ENCODE measurements at regions not wholly inside any gene's neighbourhood (a gene's known extent, or its start where the extent isn't known, plus 50 kb on each side); places are given as distances from the start of the nearest gene placed in this dataset.

DNA sequence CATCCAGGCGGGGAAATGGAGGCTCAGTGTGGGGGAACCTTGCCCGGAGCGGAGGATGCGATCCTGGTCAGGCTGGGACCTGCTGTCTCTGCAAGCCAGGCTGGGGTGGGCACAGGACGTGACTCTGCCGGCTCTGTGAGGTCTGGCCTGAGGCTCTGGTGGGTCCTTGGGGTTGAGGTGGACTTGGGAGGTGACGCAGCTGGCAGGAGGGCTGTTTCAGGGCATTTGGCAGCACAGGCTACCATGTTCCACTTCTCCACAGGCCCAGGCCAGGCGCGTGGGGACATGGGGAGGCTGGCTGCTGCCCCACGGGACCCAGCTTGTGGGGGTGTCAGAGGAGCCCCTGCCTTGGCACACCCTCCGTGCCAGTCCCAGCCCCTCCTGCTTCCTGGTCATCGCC is 1199.7 kb downstream of the BRD1 start:
- 80% methylated on average over 5 of the region's 12 CpGs for WGBS (ENCODE audit: low lambda C conversion rate)
- Histone ChIP-seq H3K27me3 (ENCODE audit: control insufficient read depth in 1 of 2, insufficient read depth in 2 of 2, low read length in 2 of 2) (peaks cover 0 to under 1% of the 10 kb centered on the region in 2 experiments; a peak in 2 of 5 replicates), H3K79me2 (ENCODE audit: insufficient read depth, low read length) (no peaks in the 10 kb centered on the region), H3K36me3 (replicated peaks in 1 of 2; ENCODE audit: control insufficient read depth in 1 of 2, insufficient read depth in 2 of 2, low read length in 2 of 2) (no peaks in the 10 kb centered on the region), H3K4me2 (ENCODE audit: low read depth, low read length) (no peak overlapping the region), H3K9ac (ENCODE audit: insufficient read depth, low read depth, low read length) (no peak overlapping the region), H3K27ac (ENCODE audit: extremely low read length, insufficient read depth, low read length) (no peak overlapping the region), H3K4me3 (replicated peaks in 1 of 3; ENCODE audit: insufficient read depth in 1 of 3, low read depth in 2 of 3, low read length in 3 of 3) (no peak overlapping the region), H3K4me1 (ENCODE audit: insufficient read depth, low read length) (no peaks in the 10 kb centered on the region), H2AFZ (ENCODE audit: low read length) (no peak overlapping the region), H4K20me1 (ENCODE audit: insufficient read depth, low read length) (peaks cover 2% of the 10 kb centered on the region; the same call in 1 of the 2 replicates), H3K9me3 (ENCODE audit: low read length) (no peaks in the 10 kb centered on the region)
- ATAC-seq = no peak
- no TSS peak for BruUV-seq (replicated peaks)
- in situ Hi-C loops (cut with HindIII; ENCODE audit: extremely low pct_ligation_motif_present, low pct_unique_long_range_greater_than_20kb) (no loop called here), intact Hi-C loops (cut with micrococcal nuclease; ENCODE audit: unreplicated experiment) (no loop called here)
- FAIRE-seq = no peak
- ChIA-PET POLR2A (no interaction called here), CTCF (ENCODE audit: low intra/inter-chr PET ratio, low total read pairs) (no interaction called here)
- TF ChIP-seq, protein P1, sequence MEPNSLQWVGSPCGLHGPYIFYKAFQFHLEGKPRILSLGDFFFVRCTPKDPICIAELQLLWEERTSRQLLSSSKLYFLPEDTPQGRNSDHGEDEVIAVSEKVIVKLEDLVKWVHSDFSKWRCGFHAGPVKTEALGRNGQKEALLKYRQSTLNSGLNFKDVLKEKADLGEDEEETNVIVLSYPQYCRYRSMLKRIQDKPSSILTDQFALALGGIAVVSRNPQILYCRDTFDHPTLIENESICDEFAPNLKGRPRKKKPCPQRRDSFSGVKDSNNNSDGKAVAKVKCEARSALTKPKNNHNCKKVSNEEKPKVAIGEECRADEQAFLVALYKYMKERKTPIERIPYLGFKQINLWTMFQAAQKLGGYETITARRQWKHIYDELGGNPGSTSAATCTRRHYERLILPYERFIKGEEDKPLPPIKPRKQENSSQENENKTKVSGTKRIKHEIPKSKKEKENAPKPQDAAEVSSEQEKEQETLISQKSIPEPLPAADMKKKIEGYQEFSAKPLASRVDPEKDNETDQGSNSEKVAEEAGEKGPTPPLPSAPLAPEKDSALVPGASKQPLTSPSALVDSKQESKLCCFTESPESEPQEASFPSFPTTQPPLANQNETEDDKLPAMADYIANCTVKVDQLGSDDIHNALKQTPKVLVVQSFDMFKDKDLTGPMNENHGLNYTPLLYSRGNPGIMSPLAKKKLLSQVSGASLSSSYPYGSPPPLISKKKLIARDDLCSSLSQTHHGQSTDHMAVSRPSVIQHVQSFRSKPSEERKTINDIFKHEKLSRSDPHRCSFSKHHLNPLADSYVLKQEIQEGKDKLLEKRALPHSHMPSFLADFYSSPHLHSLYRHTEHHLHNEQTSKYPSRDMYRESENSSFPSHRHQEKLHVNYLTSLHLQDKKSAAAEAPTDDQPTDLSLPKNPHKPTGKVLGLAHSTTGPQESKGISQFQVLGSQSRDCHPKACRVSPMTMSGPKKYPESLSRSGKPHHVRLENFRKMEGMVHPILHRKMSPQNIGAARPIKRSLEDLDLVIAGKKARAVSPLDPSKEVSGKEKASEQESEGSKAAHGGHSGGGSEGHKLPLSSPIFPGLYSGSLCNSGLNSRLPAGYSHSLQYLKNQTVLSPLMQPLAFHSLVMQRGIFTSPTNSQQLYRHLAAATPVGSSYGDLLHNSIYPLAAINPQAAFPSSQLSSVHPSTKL (CRISPR knock-in tag; IDR thresholded peaks at IDR 0.05) = no peak
- TF ChIP-seq SMAD9 (CRISPR knock-in tag; IDR thresholded peaks at IDR 0.05) = no peak
- TF ChIP-seq GABPB1 (CRISPR knock-in tag; IDR thresholded peaks at IDR 0.05) = no peak
- no peak for TF ChIP-seq TOPORS (CRISPR knock-in tag; IDR thresholded peaks at IDR 0.05)
- TF ChIP-seq EZH2 (conservative IDR thresholded peaks at IDR 0.05; ENCODE audit: low read depth, low read length) = no peak
- no peak for TF ChIP-seq AGO2 (optimal IDR thresholded peaks at IDR 0.05; ENCODE audit: low read depth, low read length)
- no peak for TF ChIP-seq ZKSCAN8 (CRISPR knock-in tag; IDR thresholded peaks at IDR 0.05; ENCODE audit: borderline replicate concordance)
- no peak for DNase-seq (ENCODE audit: low spot score)

All from HepG2 (cell line).